ENCODE measurements at regions not wholly inside any gene's neighbourhood (a gene's known extent, or its start where the extent isn't known, plus 50 kb on each side); places are given as distances from the start of the nearest gene placed in this dataset.

DNA sequence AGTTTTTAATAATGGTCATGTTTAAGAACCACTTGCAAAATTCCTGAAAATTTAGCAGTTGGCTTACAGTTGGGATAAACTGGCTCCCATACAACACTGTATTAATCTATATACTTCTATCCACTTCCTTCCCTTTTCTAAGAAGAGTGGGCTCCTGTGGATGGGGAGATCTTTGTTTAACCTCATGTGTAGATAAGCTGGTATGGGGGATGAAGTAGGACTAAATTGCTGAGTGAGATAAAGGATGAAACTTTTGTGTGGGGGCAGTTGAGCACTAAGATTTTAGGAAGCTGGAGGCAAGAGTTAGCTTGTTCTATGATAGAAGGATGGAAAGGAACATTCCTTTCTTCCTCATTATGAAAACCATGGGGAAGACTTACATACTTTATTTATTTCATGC, 54.6 kb upstream of the ATP8A1 start:
- intact Hi-C loops (cut with DNase I; ENCODE audit: low total_unique reads), result no loop called here
- TF ChIP-seq POLR2A (IDR thresholded peaks at IDR 0.05) (no peak), CTCF (IDR thresholded peaks at IDR 0.05) (no peak)

GRCh38 chr4:42710761-42711160, 53.9 kb upstream of the ATP8A1 start:
- Histone ChIP-seq H3K36me3 (ENCODE audit: low read depth, missing control alignments) (no peaks in the 10 kb centered on the region), H3K27ac (no peak overlapping the region), H3K9me3 (no peaks in the 10 kb centered on the region), H3K27me3 (no peaks in the 10 kb centered on the region), H3K4me1 (no peaks in the 10 kb centered on the region), H3K4me3 (no peak overlapping the region)
- no peak for TF ChIP-seq POLR2A (IDR thresholded peaks at IDR 0.05)
- no peak for TF ChIP-seq CTCF (IDR thresholded peaks at IDR 0.05)
- intact Hi-C loops (cut with DNase I; ENCODE audit: low total_unique reads), result no loop called here
- no peak for DNase-seq

More for the DNA sequence above, 54.6 kb upstream of the ATP8A1 start:
- H3K4me3 ChIP-seq, result no peak overlapping the region
- H3K4me1 ChIP-seq, result no peaks in the 10 kb centered on the region
- no peaks in the 10 kb centered on the region for H3K36me3 ChIP-seq (ENCODE audit: low read depth, missing control alignments)
- no peak for DNase-seq
- H3K27me3 ChIP-seq, result no peaks in the 10 kb centered on the region
- H3K27ac ChIP-seq, result no peak overlapping the region
- no peaks in the 10 kb centered on the region for H3K9me3 ChIP-seq

DNA sequence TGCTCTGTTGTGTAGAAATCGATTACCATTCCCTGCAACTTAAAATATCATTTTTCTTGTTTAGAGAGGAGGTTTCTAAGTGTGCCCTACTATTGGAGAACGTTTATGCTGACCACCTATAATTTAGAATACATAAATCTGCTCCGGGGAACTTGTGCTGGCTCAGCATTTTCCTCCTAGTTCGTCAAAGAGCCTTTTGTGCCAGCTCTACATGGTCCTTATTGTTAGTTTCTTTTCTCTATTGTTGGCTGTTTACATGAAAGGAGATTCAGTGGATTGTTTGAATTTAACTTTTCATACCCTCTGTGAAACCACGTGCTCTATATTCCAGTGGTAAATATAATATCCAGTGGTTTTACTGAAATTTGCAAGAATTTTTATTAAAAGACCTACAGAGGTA, 53.4 kb upstream of the ATP8A1 start:
- intact Hi-C loops (cut with DNase I; ENCODE audit: low total_unique reads), result no loop called here
- no peaks in the 10 kb centered on the region for H3K9me3 ChIP-seq
- H3K4me3 ChIP-seq, result no peak overlapping the region
- DNase-seq, result no peak
- no peaks in the 10 kb centered on the region for H3K27me3 ChIP-seq
- TF ChIP-seq POLR2A (IDR thresholded peaks at IDR 0.05), result no peak
- TF ChIP-seq CTCF (IDR thresholded peaks at IDR 0.05), result no peak
- no peaks in the 10 kb centered on the region for H3K4me1 ChIP-seq
- H3K36me3 ChIP-seq (ENCODE audit: low read depth, missing control alignments), result no peaks in the 10 kb centered on the region
- WGBS, 2 donors, result 47 to 48% methylated on average over 5 of the region's 5 CpGs
- H3K27ac ChIP-seq, result no peak overlapping the region

- 69 to 79% methylated on average over 5 of the region's 5 CpGs for WGBS, 2 donors
- no peaks in the 10 kb centered on the region for H3K9me3 ChIP-seq
- no peaks in the 10 kb centered on the region for H3K4me1 ChIP-seq
- no peaks in the 10 kb centered on the region for H3K36me3 ChIP-seq (ENCODE audit: low read depth, missing control alignments)
- no peak overlapping the region for H3K27ac ChIP-seq
- no peak overlapping the region for H3K4me3 ChIP-seq
- no peaks in the 10 kb centered on the region for H3K27me3 ChIP-seq
- DNase-seq, result no peak
- TF ChIP-seq POLR2A (IDR thresholded peaks at IDR 0.05) (no peak), CTCF (IDR thresholded peaks at IDR 0.05) (no peak)
- intact Hi-C loops (cut with DNase I; ENCODE audit: low total_unique reads), result no loop called here
These were observed 52.6 kb upstream of the ATP8A1 start for GRCh38 chr4:42709392-42710065.

DNA sequence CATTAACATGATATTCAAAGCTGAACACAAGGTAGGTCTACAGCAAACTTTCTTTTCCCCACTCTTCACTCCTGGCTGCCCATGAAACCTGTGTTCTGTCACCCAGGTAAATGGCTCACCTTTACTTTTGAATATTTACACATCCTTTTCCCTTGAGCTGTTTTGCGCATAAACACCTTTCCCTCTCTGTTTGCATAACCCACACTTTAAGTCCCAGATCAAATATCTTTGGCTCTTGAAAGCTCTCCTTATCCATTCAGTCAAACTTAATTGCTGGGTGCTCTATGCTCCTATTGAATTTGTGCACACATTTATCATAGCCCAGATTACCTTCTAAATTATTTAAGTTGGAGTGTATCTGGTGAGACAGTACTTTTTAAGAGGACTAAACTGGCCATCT, 51.7 kb upstream of the ATP8A1 start:
- intact Hi-C loops (cut with DNase I; ENCODE audit: low total_unique reads), result no loop called here
- no peaks in the 10 kb centered on the region for H3K4me1 ChIP-seq
- no peak overlapping the region for H3K4me3 ChIP-seq
- no peak for DNase-seq
- no peaks in the 10 kb centered on the region for H3K36me3 ChIP-seq (ENCODE audit: low read depth, missing control alignments)
- no peaks in the 10 kb centered on the region for H3K27me3 ChIP-seq
- 96 to 100% methylated on average over 1 of the region's 1 CpG for WGBS, 2 donors
- no peak overlapping the region for H3K27ac ChIP-seq
- no peak for TF ChIP-seq CTCF (IDR thresholded peaks at IDR 0.05)
- no peak for TF ChIP-seq POLR2A (IDR thresholded peaks at IDR 0.05)
- H3K9me3 ChIP-seq, result no peaks in the 10 kb centered on the region
